ENCODE measurements at regions not wholly inside any gene's neighbourhood (a gene's known extent, or its start where the extent isn't known, plus 50 kb on each side); places are given as distances from the start of the nearest gene placed in this dataset.

DNA sequence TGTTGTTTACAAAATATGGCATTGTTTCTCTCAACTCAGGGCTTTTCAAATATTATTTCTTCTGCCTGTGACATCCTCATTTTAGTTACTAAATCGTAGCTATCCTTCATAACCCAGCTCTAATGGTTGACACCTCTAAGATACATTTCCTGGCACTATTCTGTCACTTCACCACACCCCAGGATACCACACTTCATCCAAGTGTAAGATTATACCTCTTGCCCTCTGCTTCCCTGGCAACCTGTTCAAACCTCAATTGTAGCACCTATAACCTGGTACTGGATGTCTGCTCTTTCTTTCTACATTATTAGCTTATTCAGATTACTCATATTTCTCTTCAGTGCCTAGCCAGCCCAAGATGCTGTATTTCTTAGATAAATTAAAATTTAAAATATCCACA is 175.7 kb upstream of the SPIN4 start (continued):
- no peak for TF ChIP-seq RAD21 (IDR thresholded peaks at IDR 0.05 in 1 of 2, conservative IDR thresholded peaks at IDR 0.05 in 1 of 2; ENCODE audit: low read depth in 2 of 2, low read length in 2 of 2)
- TF ChIP-seq TEAD4 (IDR thresholded peaks at IDR 0.05; ENCODE audit: low read depth, low read length), result no peak
- TF ChIP-seq YY1 (IDR thresholded peaks at IDR 0.05; ENCODE audit: low read depth, low read length), result no peak
